ENCODE measurements at regions not wholly inside any gene's neighbourhood (a gene's known extent, or its start where the extent isn't known, plus 50 kb on each side); places are given as distances from the start of the nearest gene placed in this dataset.
"Not testable (repeated sequence)": the region's sequence is repeated elsewhere in the genome, so short reads cannot be mapped to it uniquely, and the experiment has no call there.

DNA sequence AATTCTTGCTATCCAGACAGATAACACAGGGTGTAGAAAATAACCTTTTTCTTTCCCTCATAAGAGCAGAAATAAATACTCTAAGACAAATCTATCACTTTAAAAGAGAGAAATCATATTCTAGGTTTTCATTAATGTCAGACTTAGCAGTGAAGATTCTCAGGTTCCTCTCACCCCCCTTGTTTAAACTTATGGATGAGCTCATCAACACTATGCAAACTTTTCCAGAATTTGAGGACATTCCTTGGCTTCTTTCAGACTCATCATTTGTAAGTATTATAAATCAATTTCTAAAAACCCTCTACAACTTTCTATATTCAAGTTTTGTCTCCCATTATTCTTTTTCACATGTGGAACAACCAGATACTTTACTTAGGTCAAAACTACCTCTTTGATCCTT is 374.9 kb upstream of the TRPC7 start:
- H3K4me1 ChIP-seq (ENCODE audit: control insufficient read depth, insufficient read depth, low read length, poor library complexity, severe bottlenecking) = peaks cover 6% of the 10 kb centered on the region
- H3K9me3 ChIP-seq (ENCODE audit: control insufficient read depth, low read length) = peaks cover 17% of the 10 kb centered on the region
- no peaks in the 10 kb centered on the region for H3K36me3 ChIP-seq (ENCODE audit: control insufficient read depth, insufficient read depth, low read length)
- no peak overlapping the region for H3K27ac ChIP-seq (ENCODE audit: low read depth, low read length, severe bottlenecking)
- H3K4me3 ChIP-seq (ENCODE audit: extremely low read depth, insufficient read depth, low read length, poor library complexity, severe bottlenecking) = no peak overlapping the region

DNA sequence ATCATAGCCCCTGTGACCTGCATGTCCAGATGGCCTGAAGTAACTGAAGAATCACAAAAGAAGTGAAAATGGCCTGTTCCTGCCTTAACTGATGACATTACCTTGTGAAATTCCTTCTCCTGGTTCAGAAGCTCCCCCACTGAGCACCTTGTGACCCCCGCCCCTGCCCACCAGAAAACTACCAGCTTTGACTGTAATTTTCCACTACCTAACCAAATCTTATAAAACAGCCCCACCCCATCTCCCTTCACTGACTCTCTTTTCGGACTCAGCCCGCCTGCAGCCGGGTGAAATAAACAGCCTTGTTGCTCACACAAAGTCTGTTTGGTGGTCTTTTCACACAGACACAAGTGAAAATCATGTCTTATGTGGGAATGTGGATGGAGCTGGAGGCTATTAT is 373.9 kb upstream of the TRPC7 start:
- Histone ChIP-seq H3K4me1 (ENCODE audit: control insufficient read depth, insufficient read depth, low read length, poor library complexity, severe bottlenecking) (peaks cover 10% of the 10 kb centered on the region), H3K9me3 (ENCODE audit: control insufficient read depth, low read length) (peaks cover 17% of the 10 kb centered on the region)
- H3K4me3 ChIP-seq (ENCODE audit: extremely low read depth, insufficient read depth, low read length, poor library complexity, severe bottlenecking); H3K27ac ChIP-seq (ENCODE audit: low read depth, low read length, severe bottlenecking); H3K36me3 ChIP-seq (ENCODE audit: control insufficient read depth, insufficient read depth, low read length): not testable (repeated sequence)
- WGBS, 2 experiments (ENCODE audit: insufficient coverage in 2 of 2) = 69 to 100% methylated on average over 1 to 3 of the region's 4 CpGs

DNA sequence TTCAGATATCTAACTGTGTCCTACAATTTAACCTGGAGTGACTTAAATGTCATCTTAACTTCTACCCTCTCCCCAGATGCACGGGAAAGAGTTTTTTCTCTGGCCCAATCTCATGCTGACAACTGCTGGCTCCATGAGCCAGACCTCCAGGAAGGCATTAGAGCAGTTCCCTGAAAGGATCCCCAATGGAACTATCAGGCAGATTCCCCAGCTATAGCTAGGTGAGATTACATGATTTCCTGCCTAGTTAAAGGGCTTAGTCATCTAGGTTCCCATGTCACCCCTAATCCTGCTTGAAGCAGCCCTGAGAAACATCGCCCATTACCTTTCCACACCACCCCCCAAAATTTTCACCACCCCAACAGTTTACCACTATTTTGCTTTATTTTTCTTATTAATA is 373.5 kb upstream of the TRPC7 start:
- WGBS, 2 experiments (ENCODE audit: insufficient coverage in 2 of 2) = 78% methylated on average over 1 of the region's 2 CpGs
- no peak overlapping the region for H3K4me3 ChIP-seq (ENCODE audit: extremely low read depth, insufficient read depth, low read length, poor library complexity, severe bottlenecking)
- H3K27ac ChIP-seq (ENCODE audit: low read depth, low read length, severe bottlenecking) = no peak overlapping the region
- peaks cover 15% of the 10 kb centered on the region for H3K9me3 ChIP-seq (ENCODE audit: control insufficient read depth, low read length)
- no peaks in the 10 kb centered on the region for H3K36me3 ChIP-seq (ENCODE audit: control insufficient read depth, insufficient read depth, low read length)
- peaks cover 12% of the 10 kb centered on the region for H3K4me1 ChIP-seq (ENCODE audit: control insufficient read depth, insufficient read depth, low read length, poor library complexity, severe bottlenecking)

DNA sequence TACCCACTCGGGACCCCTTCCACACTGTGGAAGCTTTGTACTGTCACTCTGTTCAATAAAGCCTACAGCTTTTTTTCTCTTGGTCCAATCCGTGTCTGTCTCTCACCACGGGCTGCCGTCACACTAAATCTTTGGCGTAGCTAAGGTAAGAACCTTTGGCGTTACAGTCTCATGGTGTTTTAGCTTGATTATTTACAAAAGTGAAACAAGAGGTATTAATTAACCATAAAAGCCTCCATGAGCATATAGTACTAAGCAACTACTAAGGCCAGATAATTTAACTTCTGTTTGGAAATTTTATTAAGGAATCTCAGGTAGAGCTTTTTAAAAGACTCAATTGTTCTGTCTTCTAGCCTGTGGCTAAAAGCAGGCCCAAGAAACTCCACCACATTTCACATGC is 370.7 kb upstream of the TRPC7 start:
- WGBS, 2 experiments (ENCODE audit: insufficient coverage in 2 of 2) = 50 to 86% methylated on average over 1 to 4 of the region's 6 CpGs
- peak overlapping the region; percentile 50 for H3K27ac ChIP-seq (ENCODE audit: low read depth, low read length, severe bottlenecking)
- no peak overlapping the region for H3K4me3 ChIP-seq (ENCODE audit: extremely low read depth, insufficient read depth, low read length, poor library complexity, severe bottlenecking)
- peaks cover 17% of the 10 kb centered on the region for H3K4me1 ChIP-seq (ENCODE audit: control insufficient read depth, insufficient read depth, low read length, poor library complexity, severe bottlenecking)
- H3K36me3 ChIP-seq (ENCODE audit: control insufficient read depth, insufficient read depth, low read length) = no peaks in the 10 kb centered on the region
- peaks cover 9% of the 10 kb centered on the region for H3K9me3 ChIP-seq (ENCODE audit: control insufficient read depth, low read length)

DNA sequence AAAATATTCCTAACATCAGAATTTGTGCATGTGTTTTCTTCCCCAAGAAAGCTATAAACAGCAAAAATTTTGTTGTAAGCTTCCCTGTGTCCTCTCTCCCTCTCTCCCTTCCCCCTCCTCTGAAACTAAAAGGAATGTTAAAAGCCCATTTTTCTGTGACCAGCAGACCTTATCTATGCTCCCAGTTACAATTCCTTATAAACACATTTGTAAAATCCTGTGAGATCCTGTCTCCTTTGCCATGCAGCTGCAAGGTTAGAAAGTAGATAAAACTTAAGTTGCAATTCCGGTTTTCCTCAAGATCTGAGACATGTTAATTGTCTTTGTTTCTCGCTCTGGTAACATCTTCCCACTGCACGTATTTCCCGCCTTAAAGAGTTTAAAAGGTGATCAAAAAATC is 370.3 kb upstream of the TRPC7 start:
- H3K36me3 ChIP-seq (ENCODE audit: control insufficient read depth, insufficient read depth, low read length); H3K9me3 ChIP-seq (ENCODE audit: control insufficient read depth, low read length); H3K4me3 ChIP-seq (ENCODE audit: extremely low read depth, insufficient read depth, low read length, poor library complexity, severe bottlenecking): not testable (repeated sequence)
- peak overlapping the region; percentile 50 for H3K27ac ChIP-seq (ENCODE audit: low read depth, low read length, severe bottlenecking)
- H3K4me1 ChIP-seq (ENCODE audit: control insufficient read depth, insufficient read depth, low read length, poor library complexity, severe bottlenecking) = peaks cover 18% of the 10 kb centered on the region
- WGBS, 2 experiments (ENCODE audit: insufficient coverage in 2 of 2) = 33 to 40% methylated on average over 2 of the region's 4 CpGs

DNA sequence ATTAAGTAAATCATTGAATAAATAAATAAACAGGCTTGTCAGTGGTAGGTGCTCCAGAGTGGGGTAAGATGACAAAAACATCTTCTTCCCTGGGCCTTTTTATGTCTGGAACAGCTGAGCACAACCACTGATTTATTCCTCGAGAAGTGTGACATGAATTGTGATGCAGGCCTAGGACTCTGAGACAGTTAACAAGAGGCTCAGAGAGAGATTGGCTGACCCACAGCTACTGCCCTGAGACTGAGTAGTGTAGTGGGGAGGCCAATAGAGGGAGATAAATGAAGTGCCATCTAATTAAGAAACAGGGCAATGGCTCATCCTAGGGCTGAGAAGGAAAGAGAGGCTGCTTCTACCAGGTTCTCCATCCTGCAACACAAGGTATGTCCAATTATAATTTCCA is 369.3 kb upstream of the TRPC7 start:
- 100% methylated on average over 1 of the region's 1 CpG for WGBS, 2 experiments (ENCODE audit: insufficient coverage in 2 of 2)
- Histone ChIP-seq H3K27ac (ENCODE audit: low read depth, low read length, severe bottlenecking) (peak overlapping the region; percentile 23), H3K36me3 (ENCODE audit: control insufficient read depth, insufficient read depth, low read length) (no peaks in the 10 kb centered on the region)

DNA sequence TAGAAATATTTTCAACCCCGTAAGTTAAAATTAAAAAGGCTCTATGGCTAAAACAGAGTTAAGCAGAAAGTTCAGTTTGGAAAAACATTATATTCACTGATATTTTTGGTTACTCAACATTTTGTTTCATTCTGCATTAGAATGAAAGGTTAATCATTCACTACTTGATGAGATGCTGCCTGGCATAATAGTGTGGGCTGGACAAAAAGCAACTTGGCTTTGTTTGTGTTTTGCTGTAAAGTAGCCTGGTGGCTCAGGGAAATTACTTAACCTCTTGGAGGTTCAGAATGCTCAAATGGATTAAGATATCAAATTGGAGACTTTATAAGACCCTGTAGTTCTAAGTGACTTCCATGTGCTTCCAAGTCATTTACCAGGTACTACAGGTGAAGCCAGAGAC is 367.4 kb upstream of the TRPC7 start:
- 100% methylated on average over 1 of the region's 1 CpG; no CpG with 5 or more reads in 1 of the 2 experiments for WGBS, 2 experiments (ENCODE audit: insufficient coverage in 2 of 2)
- no peaks in the 10 kb centered on the region for H3K36me3 ChIP-seq (ENCODE audit: control insufficient read depth, insufficient read depth, low read length)
- no peak overlapping the region for H3K27ac ChIP-seq (ENCODE audit: low read depth, low read length, severe bottlenecking)
- peaks cover 25% of the 10 kb centered on the region for H3K4me1 ChIP-seq (ENCODE audit: control insufficient read depth, insufficient read depth, low read length, poor library complexity, severe bottlenecking)
- H3K4me3 ChIP-seq (ENCODE audit: extremely low read depth, insufficient read depth, low read length, poor library complexity, severe bottlenecking) = no peak overlapping the region
- H3K9me3 ChIP-seq (ENCODE audit: control insufficient read depth, low read length) = peaks cover 8% of the 10 kb centered on the region

More for the DNA sequence above, 369.3 kb upstream of the TRPC7 start:
- Histone ChIP-seq H3K4me1 (ENCODE audit: control insufficient read depth, insufficient read depth, low read length, poor library complexity, severe bottlenecking) (peaks cover 25% of the 10 kb centered on the region), H3K9me3 (ENCODE audit: control insufficient read depth, low read length) (peaks cover 9% of the 10 kb centered on the region), H3K4me3 (ENCODE audit: extremely low read depth, insufficient read depth, low read length, poor library complexity, severe bottlenecking) (no peak overlapping the region)

DNA sequence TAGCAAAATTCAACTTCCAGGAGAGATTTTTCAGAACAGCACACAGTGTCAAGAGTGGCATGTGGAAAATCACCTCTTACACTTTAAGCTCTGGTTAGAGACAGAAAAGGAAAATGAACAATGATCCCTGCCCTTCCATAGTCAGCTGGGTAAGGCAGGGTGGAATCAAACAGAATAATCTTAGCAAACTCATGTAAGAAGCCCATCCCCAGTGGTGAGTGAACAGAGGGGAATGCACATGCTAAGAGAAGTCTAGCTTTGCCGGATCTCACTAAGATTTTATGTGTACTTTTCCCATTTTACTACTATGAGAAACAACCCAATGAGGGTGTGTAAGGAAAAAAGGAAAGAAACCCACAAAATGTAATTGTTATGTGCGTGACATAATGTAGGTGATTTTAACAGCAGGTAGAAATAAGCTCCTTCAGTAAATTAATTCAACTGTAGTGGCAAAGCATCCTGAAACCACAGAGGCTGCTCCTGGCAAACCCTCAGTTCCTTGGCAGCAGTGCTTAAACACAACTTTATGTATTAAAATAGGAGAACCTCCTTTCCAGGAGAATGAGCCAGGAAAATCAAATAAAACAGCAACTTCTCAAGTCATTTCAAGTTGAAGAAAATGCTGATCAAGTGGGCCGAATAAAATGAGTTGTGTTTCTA is 366.0 kb upstream of the TRPC7 start:
- H3K27ac ChIP-seq (ENCODE audit: low read depth, low read length, severe bottlenecking) = no peak overlapping the region
- no CpG with 5 or more reads among the region's 3 CpGs for WGBS, 2 experiments (ENCODE audit: insufficient coverage in 2 of 2)
- no peaks in the 10 kb centered on the region for H3K36me3 ChIP-seq (ENCODE audit: control insufficient read depth, insufficient read depth, low read length)
- peaks cover 25% of the 10 kb centered on the region for H3K4me1 ChIP-seq (ENCODE audit: control insufficient read depth, insufficient read depth, low read length, poor library complexity, severe bottlenecking)
- no peak overlapping the region for H3K4me3 ChIP-seq (ENCODE audit: extremely low read depth, insufficient read depth, low read length, poor library complexity, severe bottlenecking)
- H3K9me3 ChIP-seq (ENCODE audit: control insufficient read depth, low read length) = peaks cover 7% of the 10 kb centered on the region

DNA sequence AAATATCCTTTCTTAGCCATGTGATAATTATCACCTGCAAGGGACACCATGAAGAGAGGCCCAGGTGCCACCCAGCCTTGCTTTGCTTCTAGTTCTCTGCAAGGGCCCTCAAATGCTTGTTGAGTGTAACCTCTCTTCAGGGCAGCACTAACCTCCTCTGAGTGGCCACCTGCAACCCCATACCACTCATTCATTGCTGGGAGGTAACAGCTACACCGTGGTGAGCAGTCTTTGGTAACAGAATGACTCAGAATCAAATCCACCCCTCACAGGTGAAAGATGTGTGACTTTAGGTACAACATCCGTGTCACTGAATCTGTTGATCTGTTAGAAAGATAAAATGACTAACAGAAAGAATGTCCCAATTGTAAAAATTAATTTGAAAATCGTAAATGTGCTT is 365.1 kb upstream of the TRPC7 start:
- peak overlapping the region; percentile 11 for H3K27ac ChIP-seq (ENCODE audit: low read depth, low read length, severe bottlenecking)
- peaks cover 19% of the 10 kb centered on the region for H3K4me1 ChIP-seq (ENCODE audit: control insufficient read depth, insufficient read depth, low read length, poor library complexity, severe bottlenecking)
- peaks cover 7% of the 10 kb centered on the region for H3K9me3 ChIP-seq (ENCODE audit: control insufficient read depth, low read length)
- H3K4me3 ChIP-seq (ENCODE audit: extremely low read depth, insufficient read depth, low read length, poor library complexity, severe bottlenecking) = no peak overlapping the region
- 100% methylated on average over 1 to 2 of the region's 3 CpGs for WGBS, 2 experiments (ENCODE audit: insufficient coverage in 2 of 2)
- H3K36me3 ChIP-seq (ENCODE audit: control insufficient read depth, insufficient read depth, low read length) = no peaks in the 10 kb centered on the region

DNA sequence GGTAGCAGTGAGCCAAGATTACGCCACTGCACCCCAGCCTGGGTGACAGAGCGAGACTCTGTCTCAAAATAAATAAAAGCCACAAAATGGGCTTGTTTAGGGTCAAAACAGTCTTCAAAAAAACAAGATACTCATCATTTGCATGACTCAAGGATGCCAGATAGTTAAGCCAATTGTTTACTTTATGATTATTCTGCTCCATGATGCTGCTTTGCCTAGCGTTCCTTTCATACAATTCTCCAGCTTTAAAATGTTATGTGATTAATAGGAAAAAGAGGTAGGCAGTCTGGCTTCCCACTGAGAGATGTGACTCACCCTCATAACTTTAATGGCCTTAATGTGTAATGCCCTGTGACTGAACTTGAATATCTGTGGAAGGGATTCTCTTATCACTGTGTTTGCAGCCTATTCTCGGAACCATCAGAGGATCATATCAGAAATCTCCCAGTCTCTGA is 364.6 kb upstream of the TRPC7 start:
- 60 to 83% methylated on average over 1 of the region's 4 CpGs for WGBS, 2 experiments (ENCODE audit: insufficient coverage in 2 of 2)
- peaks cover 19% of the 10 kb centered on the region for H3K4me1 ChIP-seq (ENCODE audit: control insufficient read depth, insufficient read depth, low read length, poor library complexity, severe bottlenecking)
- peaks cover 7% of the 10 kb centered on the region for H3K9me3 ChIP-seq (ENCODE audit: control insufficient read depth, low read length)
- H3K36me3 ChIP-seq (ENCODE audit: control insufficient read depth, insufficient read depth, low read length) = no peaks in the 10 kb centered on the region
- no peak overlapping the region for H3K4me3 ChIP-seq (ENCODE audit: extremely low read depth, insufficient read depth, low read length, poor library complexity, severe bottlenecking)
- peak overlapping the region; percentile 11 for H3K27ac ChIP-seq (ENCODE audit: low read depth, low read length, severe bottlenecking)

DNA sequence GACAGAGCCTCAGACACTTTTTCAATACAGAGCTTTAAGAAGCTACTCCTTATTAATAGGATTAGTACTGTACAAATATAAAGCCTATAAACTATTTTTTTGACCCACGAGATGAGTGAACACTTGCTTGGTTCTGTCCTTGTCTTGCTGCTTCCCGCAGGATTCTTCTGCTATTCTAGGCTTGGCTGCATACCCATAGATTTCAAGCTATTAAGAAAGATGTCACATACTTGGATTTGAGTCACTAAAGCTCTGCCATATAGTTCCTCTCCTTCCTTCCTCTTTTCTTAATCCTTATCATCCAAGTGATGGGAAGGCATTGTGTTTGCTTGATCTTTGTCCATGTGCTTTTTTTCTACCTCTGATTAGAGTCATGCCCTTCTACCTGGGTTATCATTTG is 361.2 kb upstream of the TRPC7 start:
- Histone ChIP-seq H3K4me3 (ENCODE audit: extremely low read depth, insufficient read depth, low read length, poor library complexity, severe bottlenecking) (no peak overlapping the region), H3K4me1 (ENCODE audit: control insufficient read depth, insufficient read depth, low read length, poor library complexity, severe bottlenecking) (peaks cover 7% of the 10 kb centered on the region), H3K36me3 (ENCODE audit: control insufficient read depth, insufficient read depth, low read length) (no peaks in the 10 kb centered on the region), H3K9me3 (ENCODE audit: control insufficient read depth, low read length) (no peaks in the 10 kb centered on the region), H3K27ac (ENCODE audit: low read depth, low read length, severe bottlenecking) (no peak overlapping the region)
- WGBS, 2 experiments (ENCODE audit: insufficient coverage in 2 of 2) = 100% methylated on average over 1 to 2 of the region's 2 CpGs
